ENCODE measurements at regions not wholly inside any gene's neighbourhood (a gene's known extent, or its start where the extent isn't known, plus 50 kb on each side); places are given as distances from the start of the nearest gene placed in this dataset.

DNA sequence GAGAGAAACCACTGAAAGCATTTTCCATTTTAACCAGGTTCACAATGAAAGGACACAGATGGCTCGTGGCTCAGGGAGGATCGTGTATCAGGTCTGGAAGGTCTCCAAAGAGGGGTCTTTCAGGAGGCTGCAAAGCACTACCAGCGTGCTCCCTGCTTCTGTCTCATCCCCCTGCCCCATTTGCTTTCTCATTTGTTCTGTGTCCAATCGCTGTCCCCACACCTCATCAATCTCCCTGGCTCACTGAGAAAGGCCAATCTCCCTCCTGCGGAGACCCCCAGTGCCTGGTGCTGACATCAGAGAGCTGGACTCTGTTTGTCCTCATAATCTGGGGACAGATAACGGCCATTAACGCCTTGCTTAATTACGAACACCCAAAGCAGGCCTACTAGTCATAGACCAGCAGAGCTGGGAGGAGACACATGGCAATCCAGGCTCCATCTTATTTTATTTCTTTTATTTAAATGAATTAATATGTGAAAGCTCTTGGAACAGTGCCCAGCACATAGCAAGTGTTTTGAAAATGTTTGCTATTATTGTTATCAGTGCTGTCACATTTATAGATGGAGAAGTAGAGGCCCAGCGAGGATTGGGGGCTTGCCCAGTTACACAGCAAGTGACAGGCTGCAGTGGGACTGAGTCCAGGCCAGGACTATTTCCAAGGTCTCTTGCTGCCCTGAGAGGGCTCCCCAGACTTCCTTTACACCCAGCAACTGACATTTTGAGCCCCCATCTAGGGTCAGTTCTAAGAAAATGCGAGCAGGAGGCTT, 341.0 kb upstream of the USP24 start (continued):
- TF ChIP-seq ZNF274 (IDR thresholded peaks at IDR 0.05; ENCODE audit: borderline replicate concordance, extremely low read depth, low read length) = no peak
- TF ChIP-seq FOSL1 (IDR thresholded peaks at IDR 0.05; ENCODE audit: insufficient read depth, low read depth, low read length) = no peak
- TF ChIP-seq TAF7 (optimal IDR thresholded peaks at IDR 0.05; ENCODE audit: borderline replicate concordance, low read depth, low read length) = no peak
- no peak for TF ChIP-seq KDM5A (IDR thresholded peaks at IDR 0.05; ENCODE audit: low read length)
- TF ChIP-seq ASH2L (IDR thresholded peaks at IDR 0.05; ENCODE audit: low read length) = no peak
